GM12865 (cell line): ENCODE measurements at regions not wholly inside any gene's neighbourhood (a gene's known extent, or its start where the extent isn't known, plus 50 kb on each side); places are given as distances from the start of the nearest gene placed in this dataset.

ENCODE experiments used
- DNase-seq: peaks from one replicate; pipeline ENCODE4 v3.0.0; 2010; ENCODE audit warnings: low read depth
- H3K4me3 ChIP-seq: 2 replicates; pipeline ENCODE4 v1.5.1; 2011; ENCODE audit warnings: mild to moderate bottlenecking, low read depth, low read length, control low read depth
- TF ChIP-seq, protein P1 (sequence below): IDR thresholded peaks from 2 replicates; pipeline ENCODE4 v1.5.1; 2011; ENCODE audit warnings: low read length, control low read depth, low read depth, inconsistent platforms; ENCODE audit not compliant: insufficient read depth; ENCODE audit errors: missing control alignments

DNA sequence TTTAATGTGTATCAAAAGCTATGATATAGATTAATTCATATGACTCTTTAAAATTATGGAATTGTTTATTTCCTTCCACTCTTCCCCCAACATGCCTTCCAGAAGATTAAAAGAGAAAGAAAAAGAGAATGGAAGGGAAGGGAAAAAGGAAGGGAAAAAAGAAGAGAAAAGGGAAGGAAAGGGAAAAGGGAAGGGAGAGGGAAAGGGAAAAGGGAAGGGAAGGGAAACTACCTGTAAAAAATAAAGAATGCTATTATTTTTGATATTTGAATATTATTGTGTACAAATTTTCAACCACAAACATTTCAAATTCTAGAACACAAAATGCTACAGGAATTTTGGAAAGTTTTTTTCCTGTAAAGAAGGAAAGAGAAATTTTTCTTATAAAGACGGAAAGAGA, 281.7 kb downstream of the SLCO4C1 start:
- TF ChIP-seq, protein P1, sequence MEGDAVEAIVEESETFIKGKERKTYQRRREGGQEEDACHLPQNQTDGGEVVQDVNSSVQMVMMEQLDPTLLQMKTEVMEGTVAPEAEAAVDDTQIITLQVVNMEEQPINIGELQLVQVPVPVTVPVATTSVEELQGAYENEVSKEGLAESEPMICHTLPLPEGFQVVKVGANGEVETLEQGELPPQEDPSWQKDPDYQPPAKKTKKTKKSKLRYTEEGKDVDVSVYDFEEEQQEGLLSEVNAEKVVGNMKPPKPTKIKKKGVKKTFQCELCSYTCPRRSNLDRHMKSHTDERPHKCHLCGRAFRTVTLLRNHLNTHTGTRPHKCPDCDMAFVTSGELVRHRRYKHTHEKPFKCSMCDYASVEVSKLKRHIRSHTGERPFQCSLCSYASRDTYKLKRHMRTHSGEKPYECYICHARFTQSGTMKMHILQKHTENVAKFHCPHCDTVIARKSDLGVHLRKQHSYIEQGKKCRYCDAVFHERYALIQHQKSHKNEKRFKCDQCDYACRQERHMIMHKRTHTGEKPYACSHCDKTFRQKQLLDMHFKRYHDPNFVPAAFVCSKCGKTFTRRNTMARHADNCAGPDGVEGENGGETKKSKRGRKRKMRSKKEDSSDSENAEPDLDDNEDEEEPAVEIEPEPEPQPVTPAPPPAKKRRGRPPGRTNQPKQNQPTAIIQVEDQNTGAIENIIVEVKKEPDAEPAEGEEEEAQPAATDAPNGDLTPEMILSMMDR: no peak
- no peak for DNase-seq
- no peak overlapping the region for H3K4me3 ChIP-seq

DNA sequence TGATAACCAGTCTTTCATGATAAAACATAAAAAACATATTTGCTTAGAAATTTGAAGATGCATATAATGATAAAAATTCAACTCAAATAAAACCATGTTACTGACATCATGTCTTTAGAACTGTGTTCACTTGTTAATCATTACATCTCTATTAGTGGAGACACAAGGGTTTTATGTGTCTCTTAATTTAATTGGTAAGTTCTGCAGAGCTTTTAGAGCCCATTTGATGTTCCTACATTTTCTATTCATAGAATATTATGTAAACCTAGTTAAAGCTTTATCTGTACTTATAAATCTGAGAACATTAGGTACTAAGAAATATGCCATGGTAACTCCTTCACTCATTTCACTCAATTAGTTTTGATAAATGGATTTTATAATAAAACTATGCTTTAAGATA, 285.4 kb downstream of the SLCO4C1 start:
- no peak overlapping the region for H3K4me3 ChIP-seq
- TF ChIP-seq, protein P1: no peak
- DNase-seq: no peak

DNA sequence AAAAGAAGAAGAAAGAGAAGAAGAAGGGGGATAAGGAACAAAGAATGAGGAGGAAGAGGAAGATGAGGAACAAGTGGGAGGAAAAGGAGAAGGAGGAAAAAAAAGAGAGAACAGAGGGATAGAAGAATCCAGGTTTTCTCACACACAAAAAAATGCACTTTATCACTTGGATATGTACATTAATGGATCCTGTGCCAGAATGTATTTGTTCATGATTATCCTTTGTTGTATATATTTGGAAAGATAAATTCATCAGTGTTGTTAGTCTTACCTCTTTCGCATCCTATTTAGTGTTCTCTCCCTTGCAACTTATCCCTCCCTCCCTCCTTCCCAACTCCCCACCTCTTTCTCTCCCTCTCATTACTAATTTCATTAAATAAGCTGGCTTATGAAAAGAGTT, 298.8 kb downstream of the SLCO4C1 start:
- TF ChIP-seq, protein P1: no peak
- H3K4me3 ChIP-seq: no peak overlapping the region
- no peak for DNase-seq

DNA sequence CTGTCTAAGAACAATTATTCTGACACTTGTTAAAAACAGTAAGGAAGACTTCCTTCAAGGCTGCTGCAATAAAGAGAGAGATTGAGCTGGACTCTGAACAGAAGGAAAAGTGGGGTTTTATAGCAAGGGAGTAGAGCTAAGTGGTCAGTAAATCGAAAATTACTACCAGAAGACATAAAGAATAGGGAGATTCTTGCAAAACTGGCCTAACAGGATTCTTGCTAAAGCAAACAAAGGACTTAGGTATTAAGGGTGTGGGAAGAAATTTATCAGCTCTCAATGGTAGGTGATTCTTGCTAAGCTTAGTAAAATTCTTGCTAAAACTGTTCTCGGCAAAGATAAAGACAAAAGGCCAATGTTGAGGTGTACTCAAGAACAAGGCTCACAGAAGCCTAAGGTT, 300.5 kb downstream of the SLCO4C1 start:
- TF ChIP-seq, protein P1: no peak
- no peak overlapping the region for H3K4me3 ChIP-seq
- DNase-seq: no peak

DNA sequence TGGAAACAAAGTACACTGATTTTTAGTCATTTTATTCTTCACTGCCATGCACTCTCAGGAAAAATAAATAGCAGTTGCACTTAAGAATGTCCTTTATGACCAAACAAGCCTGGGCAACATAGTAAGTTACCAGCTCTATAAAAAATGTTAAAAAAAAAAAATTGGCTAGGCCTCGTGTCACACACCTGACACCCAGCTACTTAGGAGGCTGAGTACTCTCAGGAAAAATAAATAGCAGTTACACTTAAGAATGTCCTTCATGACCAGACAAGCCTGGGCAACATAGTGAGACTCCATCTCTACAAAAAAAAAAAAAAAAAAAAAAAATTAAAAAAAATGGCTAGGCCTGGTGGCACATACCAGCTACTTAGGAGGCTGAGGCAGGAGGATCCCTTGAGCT, 304.6 kb downstream of the SLCO4C1 start:
- TF ChIP-seq, protein P1: no peak
- H3K4me3 ChIP-seq: no peak overlapping the region
- no peak for DNase-seq

DNA sequence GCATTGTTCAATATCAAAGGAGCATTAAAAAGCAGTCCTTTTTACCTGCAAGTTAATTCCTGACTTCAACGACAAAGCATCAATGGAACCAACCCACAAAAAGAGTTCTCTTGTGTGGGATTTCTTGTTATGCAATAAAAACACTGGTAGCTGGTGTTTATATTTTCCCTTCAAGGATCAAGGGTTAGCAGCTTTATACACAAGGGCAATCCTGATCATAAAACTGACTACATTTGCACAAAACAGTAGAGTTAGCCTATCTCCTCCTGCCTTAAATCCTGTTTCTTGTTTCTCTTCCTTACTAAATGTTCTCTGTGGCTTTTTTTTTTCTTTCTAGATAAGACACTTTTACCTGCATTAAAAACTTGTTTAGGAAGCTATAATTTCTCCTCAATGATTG, 306.4 kb downstream of the SLCO4C1 start:
- H3K4me3 ChIP-seq: no peak overlapping the region
- TF ChIP-seq, protein P1: no peak
- DNase-seq: no peak

DNA sequence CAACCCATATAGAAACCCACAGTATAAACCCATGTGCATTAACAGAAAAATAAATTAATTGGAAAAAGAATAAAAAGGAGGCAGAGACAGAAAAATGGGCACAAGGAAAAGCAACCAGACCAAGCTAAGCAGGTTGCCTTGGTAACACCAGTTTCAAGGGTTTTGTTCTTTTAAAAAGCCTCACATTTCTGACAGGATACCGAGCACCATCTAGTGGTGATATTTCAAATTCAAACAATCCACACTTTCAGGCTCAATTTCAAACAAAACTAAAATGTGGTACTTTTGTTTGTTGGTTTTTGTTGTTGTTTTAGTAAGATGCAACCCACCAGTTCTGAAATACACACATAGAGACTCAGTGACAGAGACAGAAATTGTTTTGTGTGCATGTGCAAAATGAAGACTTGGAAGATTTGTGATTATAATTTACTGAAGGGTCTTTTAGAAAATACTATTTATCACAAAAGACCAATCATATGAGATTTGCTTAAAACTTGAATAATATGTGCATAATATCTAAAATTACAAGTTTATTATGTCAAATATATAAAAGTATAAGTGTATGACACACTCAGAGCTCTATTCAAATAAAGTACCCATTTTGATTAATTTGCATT, 318.2 kb downstream of the SLCO4C1 start:
- no peak overlapping the region for H3K4me3 ChIP-seq
- peak; percentile 55 for DNase-seq
- TF ChIP-seq, protein P1: peak; percentile 61
